Neural progenitor cell (in vitro differentiated cells): ENCODE measurements at regions not wholly inside any gene's neighbourhood (a gene's known extent, or its start where the extent isn't known, plus 50 kb on each side); places are given as distances from the start of the nearest gene placed in this dataset.

Experiments
- DNase-seq: peaks from one replicate; pipeline ENCODE4 v3.0.0-alpha.2; 2016; ENCODE audit warnings: low spot score
- H2AFZ ChIP-seq: fragments of 200-600 bp; sonication (generic); replicated peaks from 2 replicates; pipeline ENCODE4 v1.6.1; 2016; ENCODE audit warnings: antibody characterized with exemption
- H3F3A ChIP-seq: fragments of 200-600 bp; sonication (generic); 2 replicates; pipeline ENCODE4 v1.6.1; 2016; ENCODE audit warnings: antibody characterized with exemption, low read depth
- H3K27ac ChIP-seq: fragments of 200-600 bp; sonication (generic); 2 replicates; pipeline ENCODE4 v1.5.1; 2016; ENCODE audit warnings: mild to moderate bottlenecking
- H3K27me3 ChIP-seq: fragments of 200-600 bp; sonication (generic); 2 replicates; pipeline ENCODE4 v1.6.1; 2016; ENCODE audit warnings: mild to moderate bottlenecking, moderate library complexity
- H3K36me3 ChIP-seq: fragments of 200-600 bp; sonication (generic); 2 replicates; pipeline ENCODE4 v1.5.1; 2016
- H3K4me1 ChIP-seq: fragments of 200-600 bp; sonication (generic); 2 replicates; pipeline ENCODE4 v1.6.1; 2016; ENCODE audit warnings: mixed run types
- H3K4me2 ChIP-seq: fragments of 200-600 bp; sonication (generic); 2 replicates; pipeline ENCODE4 v1.6.1; 2016
- H3K4me3 ChIP-seq: fragments of 200-600 bp; sonication (generic); 2 replicates; pipeline ENCODE4 v1.5.1; 2016
- H3K79me2 ChIP-seq: fragments of 200-600 bp; sonication (generic); 2 replicates; pipeline ENCODE4 v1.6.1; 2016; ENCODE audit warnings: low read depth
- H3K9ac ChIP-seq: fragments of 200-600 bp; sonication (generic); 2 replicates; pipeline ENCODE4 v1.6.1; 2016
- H3K9me3 ChIP-seq: fragments of 200-600 bp; sonication (generic); 2 replicates; pipeline ENCODE4 v1.5.1; 2016; ENCODE audit warnings: low read depth
- H4K20me1 ChIP-seq: fragments of 200-600 bp; sonication (generic); 2 replicates; pipeline ENCODE4 v1.6.1; 2016; ENCODE audit warnings: low read depth
- H3K27ac Mint-ChIP-seq: 3 replicates; pipeline ENCODE4 v1.8.0; 2021; ENCODE audit warnings: mixed read lengths
- H3K27me3 Mint-ChIP-seq: 2 replicates; pipeline ENCODE4 v1.8.0; 2022; ENCODE audit warnings: low read depth, mild to moderate bottlenecking, inconsistent platforms, moderate library complexity, mixed read lengths; ENCODE audit not compliant: insufficient read depth
- H3K36me3 Mint-ChIP-seq: 3 replicates; pipeline ENCODE4 v1.8.0; 2021; ENCODE audit warnings: mixed read lengths
- H3K4me1 Mint-ChIP-seq: 3 replicates; pipeline ENCODE4 v1.8.0; 2021; ENCODE audit warnings: mixed read lengths
- H3K4me3 Mint-ChIP-seq: 3 replicates; pipeline ENCODE4 v1.8.0; 2021; ENCODE audit warnings: mild to moderate bottlenecking, moderate library complexity, mixed read lengths
- H3K9me3 Mint-ChIP-seq: 3 replicates; pipeline ENCODE4 v1.8.0; 2020; ENCODE audit warnings: mixed read lengths
- CTCF ChIP-seq: fragments of 200-600 bp; sonication (generic); IDR thresholded peaks from 2 replicates; pipeline ENCODE4 v1.5.1; 2017; ENCODE audit warnings: antibody characterized with exemption, mild to moderate bottlenecking
- EZH2 ChIP-seq: fragments of 200-600 bp; sonication (generic); IDR thresholded peaks from 2 replicates; pipeline ENCODE4 v1.6.1; 2017; ENCODE audit warnings: antibody characterized with exemption, mild to moderate bottlenecking, moderate library complexity
- EZH2phosphoT487 ChIP-seq: fragments of 200-600 bp; sonication (generic); IDR thresholded peaks from 2 replicates; pipeline ENCODE4 v1.6.1; 2017; ENCODE audit warnings: antibody characterized with exemption

- Mint-ChIP-seq H3K4me1 (peaks cover 19% of the 10 kb centered on the region), H3K27me3 (peaks cover 11% of the 10 kb centered on the region), H3K4me3 (no peak overlapping the region), H3K9me3 (peaks cover 9% of the 10 kb centered on the region), H3K27ac (no peak overlapping the region), H3K36me3 (no peaks in the 10 kb centered on the region)
- DNase-seq: no peak
- Histone ChIP-seq H3K9ac (no peak overlapping the region), H3K4me2 (no peak overlapping the region), H3K4me1 (peaks cover 9% of the 10 kb centered on the region), H3K27me3 (no peaks in the 10 kb centered on the region), H4K20me1 (no peaks in the 10 kb centered on the region), H3K4me3 (no peak overlapping the region), H3F3A (no peaks in the 10 kb centered on the region), H3K27ac (no peak overlapping the region), H3K36me3 (no peaks in the 10 kb centered on the region), H2AFZ (no peak overlapping the region), H3K79me2 (no peaks in the 10 kb centered on the region), H3K9me3 (no peaks in the 10 kb centered on the region)
- TF ChIP-seq EZH2 (no peak), EZH2phosphoT487 (no peak), CTCF (no peak)
Measured at GRCh38 chr15:92565351-92566125, 90.0 kb downstream of the FAM174B start.

GRCh38 chr15:92561754-92562153 lies 93.8 kb downstream of the FAM174B start:
- H3K9ac ChIP-seq: no peak overlapping the region
- Mint-ChIP-seq H3K27me3 (peaks cover 9% of the 10 kb centered on the region), H3K4me3 (no peak overlapping the region), H3K27ac (no peak overlapping the region), H3K9me3 (peaks cover 3% of the 10 kb centered on the region), H3K36me3 (no peaks in the 10 kb centered on the region), H3K4me1 (peaks cover 17% of the 10 kb centered on the region)
- no peak overlapping the region for H2AFZ ChIP-seq
- no peaks in the 10 kb centered on the region for H3F3A ChIP-seq
- no peak overlapping the region for H3K27ac ChIP-seq
- no peaks in the 10 kb centered on the region for H3K27me3 ChIP-seq
- H3K4me2 ChIP-seq: no peak overlapping the region
- no peaks in the 10 kb centered on the region for H3K36me3 ChIP-seq
- H3K79me2 ChIP-seq: no peaks in the 10 kb centered on the region
- H3K9me3 ChIP-seq: peaks cover 8% of the 10 kb centered on the region
- no peaks in the 10 kb centered on the region for H4K20me1 ChIP-seq
- no peak for TF ChIP-seq EZH2
- TF ChIP-seq CTCF: no peak
- TF ChIP-seq EZH2phosphoT487: no peak
- H3K4me1 ChIP-seq: no peaks in the 10 kb centered on the region
- DNase-seq: no peak
- no peak overlapping the region for H3K4me3 ChIP-seq

GRCh38 chr15:92553317-92553716 lies 102.3 kb downstream of the FAM174B start:
- no peaks in the 10 kb centered on the region for H3K4me1 Mint-ChIP-seq
- H3K9me3 Mint-ChIP-seq: peaks cover 10% of the 10 kb centered on the region
- Histone ChIP-seq H3K27ac (no peak overlapping the region), H3K4me3 (no peak overlapping the region), H3K36me3 (no peaks in the 10 kb centered on the region), H3K9me3 (peaks cover 14% of the 10 kb centered on the region), H3K79me2 (no peaks in the 10 kb centered on the region), H4K20me1 (no peaks in the 10 kb centered on the region), H3K4me1 (peaks cover 13% of the 10 kb centered on the region), H3K9ac (no peak overlapping the region), H3F3A (no peaks in the 10 kb centered on the region), H3K4me2 (peak overlapping the region; percentile 9), H2AFZ (no peak overlapping the region), H3K27me3 (no peaks in the 10 kb centered on the region)
- H3K27me3 Mint-ChIP-seq: no peaks in the 10 kb centered on the region
- DNase-seq: peak; percentile 47
- H3K4me3 Mint-ChIP-seq: no peak overlapping the region
- no peak for TF ChIP-seq EZH2
- TF ChIP-seq EZH2phosphoT487: no peak
- no peak for TF ChIP-seq CTCF
- H3K36me3 Mint-ChIP-seq: no peaks in the 10 kb centered on the region
- no peak overlapping the region for H3K27ac Mint-ChIP-seq
